Stimulated activated naive CD8-positive, alpha-beta T cell treated with anti-CD3 and anti-CD28 coated beads, Interleukin-15, amount 100 ng/mL, for 72 hours (primary cell): ENCODE measurements at regions not wholly inside any gene's neighbourhood (a gene's known extent, or its start where the extent isn't known, plus 50 kb on each side); places are given as distances from the start of the nearest gene placed in this dataset.
"Not testable (repeated sequence)": the region's sequence is repeated elsewhere in the genome, so short reads cannot be mapped to it uniquely, and the experiment has no call there.

ENCODE experiments used
- ATAC-seq: fragments of 150-1000 bp; cut with Tn5 transposase; 2 replicates; pipeline ENCODE4 v1.10.0; 2021; ENCODE audit warnings: mild to moderate bottlenecking, moderate library complexity
- DNase-seq, 2 donors: peaks; one replicate each; pipeline ENCODE4 v3.0.0; 2021 to 2022
- H3K27ac Mint-ChIP-seq, 2 donors: one replicate each; pipeline ENCODE4 v1.8.0; 2022; ENCODE audit warnings: mild to moderate bottlenecking in 2 of 2, mixed read lengths in 2 of 2, moderate library complexity in 2 of 2
- H3K27me3 Mint-ChIP-seq: one replicate; pipeline ENCODE4 v1.8.0; 2022; ENCODE audit warnings: mixed read lengths
- H3K4me1 Mint-ChIP-seq: one replicate; pipeline ENCODE4 v1.8.0; 2022; ENCODE audit warnings: mild to moderate bottlenecking, mixed read lengths
- H3K4me3 Mint-ChIP-seq, 2 donors: one replicate each; pipeline ENCODE4 v1.8.0; 2022; ENCODE audit warnings: mild to moderate bottlenecking in 2 of 2, mixed read lengths in 2 of 2, moderate library complexity in 1 of 2
- H3K9me3 Mint-ChIP-seq, 2 donors: one replicate each; pipeline ENCODE4 v1.8.0; 2022; ENCODE audit warnings: mixed read lengths in 2 of 2

DNA sequence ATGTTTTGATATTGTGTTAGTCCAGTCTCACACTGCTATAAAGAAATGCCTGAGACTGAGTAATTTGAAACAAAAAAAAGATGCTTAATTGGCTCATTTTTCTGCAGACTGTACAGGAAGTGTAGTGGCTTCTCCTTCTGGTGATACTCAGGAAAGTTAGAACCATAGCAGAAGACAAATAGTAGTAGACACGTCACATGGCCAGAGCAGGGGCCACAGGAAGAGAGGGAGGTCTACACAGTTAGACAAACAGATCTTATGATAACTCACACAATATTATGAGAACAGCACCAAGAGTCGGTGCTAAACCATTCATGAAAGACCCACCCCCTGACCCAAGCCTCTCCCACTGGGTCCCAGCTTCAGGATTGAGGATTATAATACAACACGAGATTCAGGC is 181.5 kb upstream of the TP53TG3D start:
- ATAC-seq, DNase-seq, H3K27me3 Mint-ChIP-seq, H3K4me1 Mint-ChIP-seq, H3K4me3 Mint-ChIP-seq, H3K9me3 Mint-ChIP-seq, H3K27ac Mint-ChIP-seq: not testable (repeated sequence)

DNA sequence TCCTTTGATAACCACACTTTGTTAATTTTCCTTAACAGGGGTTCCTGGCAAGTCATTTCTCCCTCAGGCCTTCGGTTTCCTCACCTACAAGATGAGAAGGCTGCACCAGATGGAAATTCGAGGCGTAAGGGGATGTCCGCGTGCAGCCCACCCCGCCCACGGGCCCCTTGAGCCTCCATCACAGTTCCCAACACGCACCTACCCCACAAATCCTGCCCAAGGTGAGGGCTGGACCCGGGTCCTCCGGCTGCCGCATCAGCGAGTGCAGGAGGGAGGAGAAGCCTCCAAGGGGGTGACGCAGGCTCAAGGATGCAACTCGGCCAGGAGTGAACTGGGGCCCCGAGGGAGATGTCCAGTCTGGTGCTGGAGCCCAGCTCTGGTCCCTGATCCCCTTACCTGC is 169.2 kb upstream of the TP53TG3D start:
- not testable (repeated sequence) for H3K4me1 Mint-ChIP-seq, H3K4me3 Mint-ChIP-seq, H3K27ac Mint-ChIP-seq, DNase-seq, ATAC-seq, H3K27me3 Mint-ChIP-seq, H3K9me3 Mint-ChIP-seq

DNA sequence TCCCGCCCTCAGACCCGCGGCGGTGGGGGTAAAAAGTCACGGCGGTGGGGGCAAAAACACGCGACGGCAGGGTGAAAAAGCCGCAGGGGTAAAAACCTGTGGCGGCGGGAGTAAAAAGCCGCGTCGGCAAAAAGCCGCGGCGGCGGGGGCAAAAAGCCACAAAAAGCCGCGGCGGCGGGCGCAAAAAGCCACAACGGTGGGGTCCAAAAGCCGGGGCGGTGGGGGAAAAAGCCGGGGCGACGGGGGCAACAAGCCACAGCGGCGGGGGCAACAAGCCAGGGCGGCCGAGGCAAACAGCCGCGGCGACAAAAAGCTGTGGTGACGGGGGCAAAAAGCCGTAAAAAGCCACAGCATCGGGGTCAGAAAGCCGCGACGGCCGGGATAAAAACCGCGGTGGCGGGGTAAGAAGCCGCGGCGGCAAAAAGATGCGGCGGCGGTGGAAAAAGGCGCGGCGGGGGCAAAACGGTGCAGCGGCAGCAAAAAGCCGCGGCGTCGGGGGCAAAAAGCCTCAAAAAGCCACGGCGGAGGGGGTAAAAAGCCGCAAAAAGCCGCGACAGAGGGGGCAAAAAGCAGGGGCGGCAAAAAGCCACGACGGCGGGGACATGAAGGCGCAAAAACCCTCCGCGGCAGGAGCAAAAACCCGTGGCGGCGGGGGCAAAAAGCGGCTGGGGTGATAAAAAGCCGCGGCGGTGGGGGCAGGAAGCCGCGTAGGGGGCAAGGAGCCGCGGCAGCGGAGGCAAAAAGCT is 168.3 kb upstream of the TP53TG3D start:
- not testable (repeated sequence) for H3K9me3 Mint-ChIP-seq, H3K27me3 Mint-ChIP-seq, H3K4me1 Mint-ChIP-seq, H3K27ac Mint-ChIP-seq
- DNase-seq, result peak; percentile 1 to 10
- peak; percentile 12 for ATAC-seq
- H3K4me3 Mint-ChIP-seq, result peak overlapping the region; percentile 61 to 81

DNA sequence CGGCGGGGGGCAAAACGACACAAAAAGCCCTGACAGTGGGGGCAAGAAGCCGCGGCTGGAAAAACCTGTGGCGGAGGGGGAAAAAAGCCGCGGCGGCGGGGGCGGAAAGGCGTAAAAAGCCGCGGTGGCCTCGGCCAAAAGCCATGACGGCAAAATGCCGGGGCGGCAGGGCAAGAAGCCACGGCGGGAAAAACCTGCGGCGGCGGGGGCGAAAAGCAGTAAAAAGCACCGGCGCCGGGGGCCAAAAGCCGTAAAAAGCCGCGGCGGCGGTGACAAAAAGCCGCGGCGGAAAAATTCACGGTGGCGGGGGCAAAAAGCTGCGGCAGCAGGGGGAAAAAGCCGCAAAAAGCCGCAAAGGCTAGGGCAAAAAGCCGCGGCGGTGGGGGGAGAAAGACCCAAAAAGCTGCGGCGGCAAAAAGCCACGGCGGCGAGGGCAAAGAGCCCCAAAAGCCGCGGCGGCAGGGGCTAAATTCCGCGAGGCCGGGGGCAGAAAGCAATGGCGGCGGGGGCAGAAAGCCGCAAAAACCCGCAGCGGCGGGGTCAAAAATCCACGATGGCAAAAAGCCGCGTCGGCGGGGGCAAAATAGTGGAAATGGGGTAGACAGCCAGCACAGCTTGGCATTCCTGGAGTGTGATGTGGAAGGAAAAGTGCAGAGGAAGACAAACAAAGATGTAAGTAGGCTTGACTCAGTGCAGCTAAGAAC is 167.5 kb upstream of the TP53TG3D start:
- ATAC-seq, result peak; percentile 50
- peak; percentile 45 to 70 for DNase-seq
- H3K27ac Mint-ChIP-seq, result not testable (repeated sequence)

DNA sequence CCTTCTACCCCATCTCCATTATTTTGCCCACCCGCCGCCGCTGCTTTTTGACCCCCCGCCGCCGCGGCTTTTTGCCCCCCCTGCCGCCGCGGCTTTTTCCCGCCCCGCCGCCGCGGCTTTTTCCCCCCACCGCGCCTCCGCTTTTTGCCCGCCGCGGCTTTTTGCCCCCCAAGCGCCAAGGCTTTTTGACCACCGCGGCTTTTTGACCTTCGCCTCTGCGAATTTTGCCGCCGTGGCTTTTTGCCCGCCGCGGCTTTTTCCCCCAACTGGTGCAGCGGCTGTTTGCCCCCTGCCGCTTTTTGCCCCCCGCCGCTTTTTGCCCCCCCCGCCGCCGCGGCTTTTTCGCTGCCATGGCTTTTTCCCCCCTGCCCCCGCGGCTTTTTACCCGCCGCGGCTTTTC is 137.5 kb upstream of the TP53TG3D start:
- not testable (repeated sequence) for H3K27ac Mint-ChIP-seq, DNase-seq, H3K9me3 Mint-ChIP-seq, H3K4me1 Mint-ChIP-seq, ATAC-seq
- H3K27me3 Mint-ChIP-seq, result peaks cover 16% of the 10 kb centered on the region
- peak overlapping the region in 1 of 2 donors; percentile 13 for H3K4me3 Mint-ChIP-seq

More for the DNA sequence above, 167.5 kb upstream of the TP53TG3D start:
- H3K4me1 Mint-ChIP-seq, H3K27me3 Mint-ChIP-seq, H3K9me3 Mint-ChIP-seq: not testable (repeated sequence)
- H3K4me3 Mint-ChIP-seq, result peak overlapping the region; percentile 61 to 81

DNA sequence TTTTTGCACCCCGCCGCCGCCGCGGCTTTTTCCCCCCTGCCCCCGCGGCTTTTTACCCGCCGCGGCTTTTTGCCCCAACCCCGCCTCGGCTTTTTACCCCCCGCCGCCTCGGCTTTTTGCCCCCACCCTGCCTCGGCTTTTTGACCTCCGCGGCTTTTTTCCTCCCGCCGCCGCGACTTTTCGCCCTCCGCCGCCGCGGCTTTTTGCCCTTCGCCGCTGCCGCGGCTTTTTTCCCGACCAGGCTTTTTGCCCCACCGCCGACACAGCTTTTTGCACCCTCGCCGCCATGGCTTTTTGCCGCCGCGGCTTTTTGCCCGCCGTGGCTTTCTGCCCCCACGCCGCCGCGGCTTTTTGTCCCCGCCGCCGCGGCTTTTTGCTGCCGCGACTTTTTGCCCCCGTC is 137.0 kb upstream of the TP53TG3D start:
- ATAC-seq, result no peak
- peak overlapping the region; percentile 70 to 88 for H3K4me3 Mint-ChIP-seq
- H3K4me1 Mint-ChIP-seq, result peaks cover 6% of the 10 kb centered on the region
- no peaks in the 10 kb centered on the region for H3K9me3 Mint-ChIP-seq
- DNase-seq, result no peak
- H3K27ac Mint-ChIP-seq, result peak overlapping the region in 1 of 2 donors; percentile 80
- peaks cover 16% of the 10 kb centered on the region for H3K27me3 Mint-ChIP-seq

DNA sequence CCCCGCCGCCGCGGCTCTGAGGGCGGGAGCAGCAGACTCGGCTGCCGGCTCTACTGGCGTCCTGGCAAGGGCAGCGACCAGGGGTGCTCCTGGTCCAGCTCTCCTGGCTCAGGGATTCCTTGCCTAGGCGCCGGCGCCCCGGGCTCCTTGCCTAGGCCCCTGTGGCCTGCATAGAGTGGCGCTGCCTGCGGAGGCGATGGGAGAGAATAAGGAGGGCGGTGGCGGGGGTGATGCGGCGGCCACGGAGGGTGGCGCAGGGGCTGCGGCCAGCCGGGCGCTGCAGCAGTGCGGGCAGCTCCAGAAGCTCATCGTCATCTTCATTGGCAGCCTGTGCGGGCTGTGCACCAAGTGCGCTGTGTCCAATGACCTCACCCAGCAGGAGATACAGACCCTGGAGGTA is 136.6 kb upstream of the TP53TG3D start:
- H3K9me3 Mint-ChIP-seq, H3K27ac Mint-ChIP-seq, DNase-seq, ATAC-seq, H3K4me1 Mint-ChIP-seq: not testable (repeated sequence)
- Mint-ChIP-seq H3K4me3 (peak overlapping the region; percentile 70 to 88), H3K27me3 (peaks cover 16% of the 10 kb centered on the region)

DNA sequence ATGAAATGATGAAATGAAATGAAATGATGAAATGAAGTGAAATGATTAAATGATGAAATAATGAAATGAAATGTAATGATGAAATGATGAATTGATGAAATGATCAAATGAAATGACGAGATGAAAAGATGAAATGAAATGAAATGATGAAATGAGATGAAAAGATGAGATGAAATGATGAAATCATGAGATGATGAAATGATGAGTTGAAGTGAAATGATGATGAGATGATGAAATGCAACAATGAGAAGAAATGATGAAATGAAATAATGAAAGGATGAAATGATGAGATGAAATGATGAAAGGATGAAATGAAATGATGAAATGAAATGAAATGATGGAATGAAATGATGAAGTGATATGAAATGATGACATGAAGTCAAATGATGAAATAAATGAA is 132.7 kb upstream of the TP53TG3D start:
- not testable (repeated sequence) for H3K27ac Mint-ChIP-seq, ATAC-seq, H3K9me3 Mint-ChIP-seq, DNase-seq, H3K4me3 Mint-ChIP-seq, H3K4me1 Mint-ChIP-seq
- H3K27me3 Mint-ChIP-seq, result peaks cover 14% of the 10 kb centered on the region

DNA sequence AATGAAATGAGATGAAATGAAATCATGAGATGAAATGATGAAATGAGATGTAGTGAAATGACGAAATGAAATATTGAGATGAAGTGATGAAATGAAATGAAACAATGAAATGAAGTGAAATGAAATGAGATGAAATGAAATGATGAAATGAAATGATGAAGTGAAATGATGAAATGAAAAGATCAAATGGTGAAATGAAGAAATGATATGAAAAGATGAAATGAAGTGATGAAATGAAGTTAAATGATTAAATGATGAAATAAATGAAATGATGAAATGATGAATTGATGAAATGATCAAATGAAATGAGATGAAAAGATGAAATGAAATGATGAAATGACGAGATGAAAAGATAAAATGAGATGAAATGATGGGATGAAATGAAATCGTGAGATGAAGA is 132.3 kb upstream of the TP53TG3D start:
- H3K27me3 Mint-ChIP-seq, result peaks cover 16% of the 10 kb centered on the region
- not testable (repeated sequence) for H3K4me3 Mint-ChIP-seq, H3K27ac Mint-ChIP-seq, ATAC-seq, DNase-seq, H3K9me3 Mint-ChIP-seq, H3K4me1 Mint-ChIP-seq

DNA sequence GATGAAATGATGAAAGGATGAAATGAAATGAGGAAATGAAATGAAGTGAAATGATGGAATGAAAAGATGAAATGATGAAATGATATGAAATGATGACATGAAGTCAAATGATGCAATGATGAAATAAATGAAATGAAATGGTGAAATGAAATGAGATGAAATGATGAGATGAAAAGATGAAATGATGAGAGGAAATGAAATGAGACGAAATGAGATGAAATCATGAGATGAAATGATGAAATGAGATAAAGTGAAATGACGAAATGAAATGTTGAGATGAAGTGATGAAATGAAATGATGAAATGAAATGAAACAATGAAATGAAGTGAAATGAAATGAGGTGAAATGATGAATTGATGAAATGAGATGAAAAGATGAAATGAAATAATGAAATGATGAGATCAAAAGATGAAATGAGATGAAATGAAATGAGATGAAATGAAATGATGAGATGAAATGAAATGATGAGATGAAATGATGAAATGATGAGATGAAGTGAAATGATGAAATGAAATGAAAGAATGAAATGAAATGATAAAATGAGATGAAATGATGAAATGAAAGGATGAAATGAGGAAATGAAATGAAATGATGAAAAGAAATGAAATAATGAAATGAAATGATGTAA is 131.7 kb upstream of the TP53TG3D start:
- ATAC-seq, H3K4me1 Mint-ChIP-seq, H3K27ac Mint-ChIP-seq, H3K9me3 Mint-ChIP-seq, DNase-seq, H3K4me3 Mint-ChIP-seq: not testable (repeated sequence)
- H3K27me3 Mint-ChIP-seq, result peaks cover 13% of the 10 kb centered on the region

DNA sequence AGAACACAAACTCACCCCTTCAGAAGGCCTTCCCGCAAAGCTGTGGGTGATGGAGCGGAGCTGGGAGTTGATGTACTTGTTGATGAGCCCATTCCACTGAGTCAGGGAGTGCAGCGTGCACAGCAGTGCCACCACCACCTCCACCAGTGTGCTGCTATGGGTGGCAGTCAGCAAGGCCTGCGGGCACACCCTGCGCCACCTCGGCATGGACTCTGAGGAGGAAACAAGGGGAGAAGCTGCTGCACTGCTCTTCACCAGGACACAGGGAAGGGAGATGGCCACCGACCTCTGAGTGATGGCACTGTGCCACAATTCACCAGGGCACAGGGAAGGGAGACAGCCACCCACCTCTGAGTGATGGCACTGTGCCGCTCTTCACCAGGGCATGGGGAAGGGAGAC is 100.7 kb upstream of the TP53TG3D start:
- ATAC-seq, H3K4me3 Mint-ChIP-seq, H3K27me3 Mint-ChIP-seq, DNase-seq, H3K4me1 Mint-ChIP-seq, H3K27ac Mint-ChIP-seq, H3K9me3 Mint-ChIP-seq: not testable (repeated sequence)

DNA sequence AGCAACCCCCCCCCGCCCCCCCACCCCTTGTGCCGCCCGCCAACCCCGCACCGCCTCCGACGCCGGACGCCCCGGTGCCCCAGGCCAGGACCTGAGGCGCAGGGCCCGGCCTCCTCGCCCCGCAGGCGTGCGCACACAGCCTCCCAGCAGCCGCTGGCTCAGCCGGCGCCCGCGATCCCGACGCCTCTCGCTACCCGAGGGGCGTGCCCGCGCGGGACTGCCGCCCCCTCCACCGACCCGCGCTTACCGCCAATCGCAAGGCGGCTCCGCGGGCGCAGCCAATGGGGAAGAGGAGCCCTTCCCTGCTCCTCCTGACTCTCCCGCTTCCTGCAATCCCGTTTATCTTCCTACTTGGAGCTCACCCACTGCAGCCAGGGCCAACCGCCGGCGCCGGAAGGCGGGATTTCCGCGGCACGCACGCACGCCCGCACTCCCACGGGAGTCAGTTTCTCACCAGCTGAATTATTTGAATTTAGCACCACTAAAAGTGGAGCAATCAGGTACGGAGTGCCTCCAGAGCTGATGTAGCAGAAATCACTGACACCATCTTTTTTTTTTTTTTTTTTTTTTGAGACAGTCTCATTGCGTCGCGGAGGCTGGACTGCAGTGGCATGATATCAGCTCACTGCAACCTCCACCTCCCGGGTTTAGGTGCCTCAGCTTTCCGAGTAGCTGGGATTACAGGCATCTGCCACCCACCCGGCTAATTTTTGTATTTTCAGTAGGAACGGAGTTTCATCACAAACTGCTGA is 65.0 kb upstream of the TP53TG3D start:
- H3K9me3 Mint-ChIP-seq, DNase-seq, H3K27me3 Mint-ChIP-seq, H3K4me1 Mint-ChIP-seq, H3K4me3 Mint-ChIP-seq, H3K27ac Mint-ChIP-seq: not testable (repeated sequence)
- ATAC-seq, result peak; percentile 92

DNA sequence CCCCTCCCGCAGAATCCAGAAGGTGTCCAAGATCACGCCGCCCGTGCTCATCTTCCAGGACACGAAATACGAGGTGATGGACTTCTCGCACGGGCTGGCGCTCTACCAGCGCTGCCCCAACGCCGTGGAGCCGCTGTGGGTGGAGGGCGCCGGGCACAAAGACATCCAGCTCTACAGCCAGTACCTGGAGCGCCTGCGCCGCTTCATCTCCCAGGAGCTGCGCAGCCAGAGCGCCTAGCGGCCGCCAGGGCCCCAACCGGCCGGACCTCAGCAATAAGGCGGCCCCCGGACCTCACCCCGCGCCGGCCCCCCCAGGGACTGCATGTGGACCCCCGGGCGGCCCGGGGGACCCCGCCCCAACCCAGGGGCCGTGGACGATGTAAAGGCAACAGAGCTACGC is 50.5 kb upstream of the TP53TG3D start:
- H3K4me1 Mint-ChIP-seq, H3K9me3 Mint-ChIP-seq, H3K27ac Mint-ChIP-seq, H3K4me3 Mint-ChIP-seq, H3K27me3 Mint-ChIP-seq, ATAC-seq, DNase-seq: not testable (repeated sequence)
